Right atrium auricular region (tissue), 2 donors: ENCODE measurements at regions not wholly inside any gene's neighbourhood (a gene's known extent, or its start where the extent isn't known, plus 50 kb on each side); places are given as distances from the start of the nearest gene placed in this dataset.

Source experiments
- DNase-seq: peaks from one replicate; pipeline ENCODE4 v3.0.0-alpha.2; 2019; ENCODE audit warnings: low spot score
- H3K27ac ChIP-seq, 2 donors: fragments of 200-600 bp; sonication (generic); 1 replicate in 1 of 2; 2 replicates in 1 of 2; pipeline ENCODE4 v1.5.1; 2016 to 2019
- H3K27me3 ChIP-seq, 2 donors: fragments of 200-600 bp; sonication (generic); one replicate each; pipeline versions ENCODE4 v1.5.1 to v1.6.0; 2017 to 2019
- H3K36me3 ChIP-seq: fragments of 200-600 bp; sonication (generic); one replicate; pipeline ENCODE4 v1.5.1; 2016
- H3K4me1 ChIP-seq, 2 donors: fragments of 200-600 bp; sonication (generic); one replicate each; pipeline versions ENCODE4 v1.5.1 to v1.6.0; 2017 to 2019
- H3K4me3 ChIP-seq, 2 donors: fragments of 200-600 bp; sonication (generic); 1 replicate in 1 of 2; 2 replicates in 1 of 2; pipeline ENCODE4 v1.5.1; 2017 to 2019; ENCODE audit warnings: mild to moderate bottlenecking in 1 of 2, moderate library complexity in 1 of 2
- H3K9me3 ChIP-seq, 2 donors: fragments of 200-600 bp; sonication (generic); one replicate each; pipeline ENCODE4 v1.5.1; 2019
- CTCF ChIP-seq, 2 donors: fragments of 200-600 bp; sonication (generic); IDR thresholded peaks; one replicate each; pipeline ENCODE4 v1.5.1; 2019; ENCODE audit warnings: antibody characterized with exemption in 2 of 2

GRCh38 chr6:56345376-56345995, 98.1 kb upstream of the COL21A1 start:
- no peak for TF ChIP-seq CTCF (IDR thresholded peaks at IDR 0.05)
- no peaks in the 10 kb centered on the region for H3K4me1 ChIP-seq
- no peaks in the 10 kb centered on the region for H3K9me3 ChIP-seq
- DNase-seq: no peak
- no peaks in the 10 kb centered on the region for H3K36me3 ChIP-seq
- H3K27ac ChIP-seq: no peak overlapping the region
- no peak overlapping the region for H3K4me3 ChIP-seq
- no peaks in the 10 kb centered on the region for H3K27me3 ChIP-seq

- no peaks in the 10 kb centered on the region for H3K36me3 ChIP-seq
- no peaks in the 10 kb centered on the region for H3K4me1 ChIP-seq
- H3K27me3 ChIP-seq: no peaks in the 10 kb centered on the region
- no peak overlapping the region for H3K27ac ChIP-seq
- TF ChIP-seq CTCF (IDR thresholded peaks at IDR 0.05): no peak
- H3K9me3 ChIP-seq: no peaks in the 10 kb centered on the region
- DNase-seq: no peak
- H3K4me3 ChIP-seq: no peak overlapping the region
These were observed 95.9 kb upstream of the COL21A1 start for GRCh38 chr6:56343295-56343694.

- H3K27me3 ChIP-seq: no peaks in the 10 kb centered on the region
- H3K4me3 ChIP-seq: no peak overlapping the region
- no peak overlapping the region for H3K27ac ChIP-seq
- no peak for DNase-seq
- H3K9me3 ChIP-seq: no peaks in the 10 kb centered on the region
- no peak for TF ChIP-seq CTCF (IDR thresholded peaks at IDR 0.05)
- no peaks in the 10 kb centered on the region for H3K36me3 ChIP-seq
- H3K4me1 ChIP-seq: no peaks in the 10 kb centered on the region
These were observed 92.1 kb upstream of the COL21A1 start for GRCh38 chr6:56339524-56339923.

- no peaks in the 10 kb centered on the region for H3K27me3 ChIP-seq
- DNase-seq: no peak
- H3K27ac ChIP-seq: no peak overlapping the region
- no peak for TF ChIP-seq CTCF (IDR thresholded peaks at IDR 0.05)
- H3K36me3 ChIP-seq: no peaks in the 10 kb centered on the region
- H3K9me3 ChIP-seq: no peaks in the 10 kb centered on the region
- H3K4me1 ChIP-seq: no peaks in the 10 kb centered on the region
- no peak overlapping the region for H3K4me3 ChIP-seq
These were observed 88.3 kb upstream of the COL21A1 start for GRCh38 chr6:56335726-56336125.

- Histone ChIP-seq H3K27me3 (no peaks in the 10 kb centered on the region), H3K36me3 (no peaks in the 10 kb centered on the region), H3K4me1 (no peaks in the 10 kb centered on the region), H3K9me3 (no peaks in the 10 kb centered on the region), H3K27ac (no peak overlapping the region), H3K4me3 (no peak overlapping the region)
- DNase-seq: no peak
- TF ChIP-seq CTCF (IDR thresholded peaks at IDR 0.05): no peak
These were observed 87.6 kb upstream of the COL21A1 start for GRCh38 chr6:56334937-56335336.
